NCI-H187 (cell line): ENCODE measurements at regions not wholly inside any gene's neighbourhood (a gene's known extent, or its start where the extent isn't known, plus 50 kb on each side); places are given as distances from the start of the nearest gene placed in this dataset.

Source experiments
- DNase-seq, 2 experiments: peaks; one replicate each; lab custom pipeline; 2025; lab: John Stamatoyannopoulos, UW

DNA sequence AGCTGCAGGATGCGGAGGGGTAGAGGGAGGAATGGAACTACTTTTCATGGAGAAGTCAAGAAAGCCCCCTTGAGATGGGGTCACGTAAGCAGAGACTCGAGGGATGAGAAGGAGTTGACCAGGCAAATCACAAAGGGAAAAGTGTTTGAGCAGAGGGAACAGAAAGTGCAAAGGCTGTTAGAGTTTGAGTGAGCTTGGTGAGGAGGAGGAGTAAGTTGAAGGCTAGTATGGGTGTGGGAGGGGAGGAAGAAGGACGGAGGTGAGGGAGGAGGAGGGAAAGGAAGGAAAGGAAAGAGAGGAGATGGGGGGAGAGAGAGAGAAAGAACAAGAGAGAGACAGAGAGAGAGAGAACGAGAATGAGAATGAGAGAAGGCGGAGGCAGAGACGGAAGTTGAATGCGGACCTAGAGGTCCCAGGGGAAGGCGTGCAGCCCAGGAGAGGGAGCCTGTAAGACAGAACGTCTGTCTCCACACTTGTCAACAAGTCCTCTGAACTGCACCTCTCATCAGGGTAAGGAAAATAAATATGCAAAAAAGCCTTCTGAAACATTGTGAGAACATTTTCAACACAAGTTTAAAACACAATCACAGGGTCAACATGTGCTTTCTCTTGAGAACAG lies 279.8 kb upstream of the EEF2KMT start:
- no peak for DNase-seq

GRCh38 chr16:5374184-5374583 lies 276.6 kb upstream of the EEF2KMT start:
- DNase-seq: no peak

- DNase-seq: no peak
Observed at GRCh38 chr16:5367951-5368350, 270.4 kb upstream of the EEF2KMT start.

GRCh38 chr16:5366126-5366525 lies 268.5 kb upstream of the EEF2KMT start:
- DNase-seq: no peak

GRCh38 chr16:5364186-5364585 lies 266.6 kb upstream of the EEF2KMT start:
- no peak for DNase-seq

GRCh38 chr16:5361322-5361721 lies 263.7 kb upstream of the EEF2KMT start:
- no peak for DNase-seq

DNA sequence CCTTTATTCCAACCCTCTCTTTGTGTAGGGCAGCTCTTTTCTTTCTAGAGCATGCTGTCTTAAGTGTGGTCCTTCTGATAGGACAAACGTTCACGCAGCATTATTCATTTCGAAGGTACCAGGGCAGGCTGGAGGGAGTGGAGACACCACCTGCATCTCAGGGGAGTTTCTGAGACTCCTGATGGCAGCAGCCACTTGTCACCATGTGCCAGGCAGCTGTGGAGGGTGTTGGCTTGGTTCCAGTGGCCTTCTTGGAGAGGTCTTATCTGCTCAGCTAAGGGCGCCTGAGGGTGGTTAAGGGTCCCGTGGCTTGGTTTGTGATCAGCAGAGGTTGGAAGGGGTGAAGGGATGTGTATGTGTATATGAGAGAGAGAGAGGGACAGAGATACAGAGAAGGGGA lies 257.1 kb upstream of the EEF2KMT start:
- DNase-seq: peak in 1 of 2 experiments; percentile 26

DNA sequence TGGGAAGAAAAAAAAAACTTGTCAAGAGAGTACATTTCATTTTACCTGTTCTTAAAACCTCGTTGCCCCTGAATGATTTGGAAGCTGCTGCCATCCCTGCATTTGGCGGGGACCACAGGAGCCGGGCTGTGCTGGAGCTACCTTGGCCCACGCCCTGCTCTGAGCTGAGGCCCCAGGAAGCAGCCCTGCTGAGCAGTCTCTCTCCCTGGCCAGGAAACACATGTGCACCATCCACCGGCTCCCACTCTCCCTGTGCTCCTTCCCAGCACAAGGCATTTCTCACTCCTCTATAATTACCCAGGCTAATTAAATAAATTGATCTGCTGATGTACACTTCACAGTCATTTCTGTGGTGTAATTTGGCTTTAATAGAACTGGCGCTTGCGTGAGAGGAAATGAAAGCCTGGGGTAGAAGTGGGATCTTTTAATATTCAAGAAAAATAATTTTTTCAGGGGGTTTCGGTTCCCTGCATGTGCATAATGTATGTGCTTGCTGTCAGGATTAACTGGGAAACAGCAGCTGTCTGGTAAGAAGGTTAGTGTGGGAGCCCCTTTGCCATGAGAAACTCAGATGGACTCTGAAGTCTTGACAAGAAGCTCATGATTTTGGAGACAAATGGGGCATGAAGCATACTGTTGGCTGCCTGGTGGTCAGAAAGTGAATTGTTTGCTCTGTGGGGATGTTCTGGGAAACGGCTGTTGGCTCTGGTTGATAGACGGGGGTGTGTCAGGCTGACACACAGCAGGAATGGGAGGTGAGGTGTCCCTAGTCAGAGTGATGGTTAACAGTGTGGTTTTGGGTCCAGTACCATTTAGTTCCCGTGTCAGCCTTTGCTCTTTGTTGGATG lies 252.3 kb upstream of the EEF2KMT start:
- DNase-seq: peak in 1 of 2 experiments; percentile 2

- DNase-seq: no peak
Observed at GRCh38 chr16:5349101-5349500, 251.5 kb upstream of the EEF2KMT start.

GRCh38 chr16:5347561-5347960 lies 250.0 kb upstream of the EEF2KMT start:
- DNase-seq: no peak

DNA sequence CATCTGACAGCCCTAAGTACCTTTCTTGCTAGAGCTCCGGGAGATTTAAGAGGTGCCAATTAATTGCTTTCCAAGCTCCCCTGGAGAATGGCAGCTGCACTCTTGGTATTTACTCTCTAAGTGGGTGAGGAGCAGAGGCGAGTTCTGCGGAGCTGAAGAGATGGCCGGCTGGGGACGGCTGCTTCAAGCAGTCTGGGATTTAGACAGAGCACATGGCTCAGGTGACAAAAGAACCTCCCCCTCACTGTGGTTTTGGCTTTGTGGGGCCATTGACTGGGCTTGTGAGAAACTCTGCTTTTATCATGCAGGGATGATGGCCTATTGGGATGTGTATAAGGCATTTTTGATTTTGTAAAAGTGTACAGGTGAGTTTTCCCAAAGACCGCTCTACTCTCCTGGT lies 239.3 kb upstream of the EEF2KMT start:
- DNase-seq: peak; percentile 45 to 76

GRCh38 chr16:5333991-5334390 lies 236.4 kb upstream of the EEF2KMT start:
- DNase-seq: no peak

DNA sequence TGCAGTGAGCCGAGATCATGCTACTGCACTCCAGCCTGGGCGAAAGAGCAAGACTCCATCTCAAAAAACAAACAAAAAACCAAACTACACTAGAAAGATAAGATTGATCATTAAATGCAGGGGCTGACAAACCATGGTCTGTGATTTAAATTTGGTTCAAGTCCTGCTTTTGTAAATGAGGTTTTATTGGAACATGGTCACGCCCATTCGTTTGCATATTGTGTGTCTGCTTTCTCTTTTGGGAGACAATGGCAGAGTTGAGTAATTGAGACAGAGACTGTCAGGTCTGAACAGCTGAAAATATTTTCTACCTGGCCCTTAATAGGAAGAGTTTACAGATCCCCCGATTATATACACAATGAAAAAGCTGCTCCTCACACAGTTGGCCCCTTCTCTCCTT lies 235.5 kb upstream of the EEF2KMT start:
- no peak for DNase-seq

DNA sequence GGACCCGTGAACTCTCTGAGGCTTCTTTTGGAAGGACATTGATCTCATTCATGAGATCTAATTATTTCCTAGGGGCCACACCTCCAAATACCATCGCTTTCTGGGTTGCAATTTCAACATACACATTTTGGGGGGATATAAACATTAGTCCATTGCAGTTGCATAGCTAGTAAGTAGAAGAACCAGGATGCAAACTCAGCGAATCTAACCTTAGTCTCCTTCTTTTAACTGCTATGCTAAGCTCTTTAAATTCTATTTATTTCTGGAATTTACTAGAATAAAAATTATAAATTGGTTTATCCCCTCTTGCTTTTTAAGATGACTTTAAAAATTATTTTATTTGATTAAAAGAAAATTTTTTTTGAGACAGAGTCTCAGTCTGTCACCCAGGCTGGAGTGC lies 232.5 kb upstream of the EEF2KMT start:
- no peak for DNase-seq

DNA sequence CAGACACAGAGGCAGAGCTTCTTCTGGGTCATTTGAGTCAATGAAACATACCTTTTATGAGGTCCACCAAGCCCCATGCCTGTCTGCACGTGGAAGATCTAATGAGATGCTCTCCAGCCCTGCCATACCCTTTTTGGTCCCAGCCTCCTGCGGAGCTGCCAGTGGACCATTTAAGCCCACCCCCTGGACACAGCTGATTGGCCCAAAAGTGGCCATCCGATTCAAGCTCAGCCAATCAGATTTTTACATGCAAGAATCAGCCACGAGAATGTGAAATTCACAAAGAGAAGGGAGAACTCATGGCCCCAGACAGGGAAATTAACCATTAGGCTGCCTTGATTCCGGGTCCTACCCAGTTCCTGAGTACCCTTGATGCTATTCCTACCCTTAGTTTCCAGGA lies 231.0 kb upstream of the EEF2KMT start:
- DNase-seq: no peak

DNA sequence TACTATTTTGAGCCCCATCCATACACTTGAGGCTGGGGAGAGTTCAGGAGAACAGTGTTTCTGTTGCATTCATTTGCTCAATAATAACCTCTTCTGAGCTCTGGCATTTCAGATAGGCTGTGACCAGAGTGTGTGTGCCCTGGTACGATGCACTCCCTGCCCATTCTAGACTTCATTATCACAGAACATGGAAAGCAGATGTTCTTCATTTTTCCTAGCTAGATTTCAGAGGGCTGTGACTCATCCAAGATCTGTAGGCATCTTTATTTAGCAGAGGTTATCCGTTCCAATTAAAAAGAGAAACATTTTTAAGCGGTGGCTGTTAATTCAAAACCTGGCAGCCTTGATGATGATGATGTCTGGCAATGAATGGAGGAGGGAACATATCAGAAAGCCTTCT lies 228.8 kb upstream of the EEF2KMT start:
- no peak for DNase-seq

- no peak for DNase-seq
Observed at GRCh38 chr16:5325932-5326331, 228.3 kb upstream of the EEF2KMT start.

- no peak for DNase-seq
Observed at GRCh38 chr16:5323284-5324141, 225.9 kb upstream of the EEF2KMT start.

GRCh38 chr16:5321930-5322329 lies 224.3 kb upstream of the EEF2KMT start:
- no peak for DNase-seq

DNA sequence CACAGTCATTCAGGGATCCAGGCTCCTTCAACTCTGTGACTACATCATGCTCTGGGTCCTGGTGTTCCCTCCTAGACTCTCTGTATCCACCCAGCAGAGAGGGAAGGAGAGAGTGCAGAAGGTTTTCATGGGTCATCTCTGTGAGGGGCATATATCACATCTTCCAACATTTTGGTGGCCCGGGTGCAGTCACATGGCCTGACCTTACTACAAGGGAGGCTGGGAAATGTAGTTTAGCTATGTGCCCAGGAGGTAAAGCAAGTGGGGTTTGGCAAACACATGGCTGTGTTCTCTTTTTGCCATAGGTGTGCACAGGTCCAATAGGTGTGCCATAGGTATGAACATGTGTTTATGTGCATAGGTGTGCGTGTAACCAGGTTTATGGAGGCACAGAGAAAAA lies 222.2 kb upstream of the EEF2KMT start:
- no peak for DNase-seq

DNA sequence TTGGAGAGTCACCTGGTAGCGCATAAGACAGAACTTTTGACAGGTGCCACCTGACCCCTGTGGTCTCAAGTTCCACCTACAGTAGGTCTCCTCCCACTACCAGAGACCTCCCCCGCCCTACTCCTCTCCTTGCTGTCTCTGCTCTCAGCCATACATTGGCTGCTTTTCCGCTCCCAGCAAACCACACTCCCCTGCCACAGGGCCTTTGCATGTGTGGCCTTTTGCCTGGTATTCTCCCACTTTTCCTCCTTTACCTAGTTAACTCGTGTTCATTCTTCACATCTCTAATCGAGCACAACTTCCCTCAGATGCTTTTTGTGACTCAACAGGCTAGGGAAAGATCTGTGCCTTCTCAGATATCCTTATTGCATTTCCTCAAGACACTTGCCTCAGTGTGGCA lies 218.3 kb upstream of the EEF2KMT start:
- no peak for DNase-seq

DNA sequence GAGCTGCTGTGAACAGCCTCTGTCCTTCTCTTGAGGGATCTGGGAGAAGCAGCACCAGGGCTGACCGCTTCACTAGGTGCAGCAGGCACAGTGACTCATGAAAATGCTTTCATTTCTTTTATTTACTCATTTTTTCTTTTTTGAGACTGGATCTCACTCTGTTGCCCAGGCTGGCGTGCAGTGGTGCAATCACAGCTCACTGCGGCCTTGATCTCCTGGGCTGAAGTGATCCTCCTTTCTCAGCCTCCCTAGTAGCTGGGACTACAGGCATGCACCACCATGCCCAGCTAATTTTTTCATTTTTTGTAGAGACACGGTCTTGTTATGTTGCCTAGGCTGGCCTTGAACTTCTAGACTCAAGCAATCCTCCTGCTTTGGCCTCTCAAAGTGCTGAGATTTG lies 216.8 kb upstream of the EEF2KMT start:
- no peak for DNase-seq
